NB4 (cell line): ENCODE measurements at regions not wholly inside any gene's neighbourhood (a gene's known extent, or its start where the extent isn't known, plus 50 kb on each side); places are given as distances from the start of the nearest gene placed in this dataset.

Experiments
- CTCF ChIP-seq: IDR thresholded peaks from one replicate; pipeline ENCODE4 v1.5.1; 2012; ENCODE audit warnings: low read depth, low read length
- MAX ChIP-seq: IDR thresholded peaks from 2 replicates; pipeline ENCODE4 v1.6.1; 2011; ENCODE audit warnings: low read depth, low read length
- POLR2A ChIP-seq: IDR thresholded peaks from 2 replicates; pipeline ENCODE4 v1.6.1; 2011; ENCODE audit warnings: mild to moderate bottlenecking; ENCODE audit not compliant: insufficient read length; ENCODE audit errors: extremely low read depth

- TF ChIP-seq CTCF, result no peak
- no peak for TF ChIP-seq POLR2A
- no peak for TF ChIP-seq MAX
Observed at GRCh38 chr9:556199-556598, 285.3 kb upstream of the DMRT1 start.
